ENCODE measurements at regions not wholly inside any gene's neighbourhood (a gene's known extent, or its start where the extent isn't known, plus 50 kb on each side); places are given as distances from the start of the nearest gene placed in this dataset.
"Not testable (repeated sequence)": the region's sequence is repeated elsewhere in the genome, so short reads cannot be mapped to it uniquely, and the experiment has no call there.

- Histone ChIP-seq H3K4me1 (ENCODE audit: control insufficient read depth in 5 of 5, insufficient read depth in 5 of 5, low read length in 5 of 5) (no peaks in the 10 kb centered on the region), H3K36me3 (ENCODE audit: control insufficient read depth in 5 of 5, insufficient read depth in 5 of 5, low read length in 5 of 5) (no peaks in the 10 kb centered on the region), H3K9ac (ENCODE audit: low read length in 5 of 5) (no peak overlapping the region), H3K27ac (ENCODE audit: low read depth, low read length) (no peak overlapping the region), H3K9me3 (ENCODE audit: control insufficient read depth in 5 of 5, low read length in 5 of 5) (peaks cover 0 to 20% (median 11%) of the 10 kb centered on the region in 5 donors), H3K27me3 (ENCODE audit: control insufficient read depth in 5 of 5, insufficient read depth in 4 of 5, low read length in 5 of 5) (no peaks in the 10 kb centered on the region), H3K4me3 (ENCODE audit: low read depth in 1 of 5, low read length in 5 of 5) (no peak overlapping the region)
These were observed 286.2 kb upstream of the EXOC2 start for GRCh38 chr6:978937-979685.

- H3K36me3 ChIP-seq (ENCODE audit: control insufficient read depth in 5 of 5, insufficient read depth in 5 of 5, low read length in 5 of 5); H3K4me1 ChIP-seq (ENCODE audit: control insufficient read depth in 5 of 5, insufficient read depth in 5 of 5, low read length in 5 of 5); H3K27me3 ChIP-seq (ENCODE audit: control insufficient read depth in 5 of 5, insufficient read depth in 4 of 5, low read length in 5 of 5); H3K9ac ChIP-seq (ENCODE audit: low read length in 5 of 5); H3K4me3 ChIP-seq (ENCODE audit: low read depth in 1 of 5, low read length in 5 of 5); H3K27ac ChIP-seq (ENCODE audit: low read depth, low read length): not testable (repeated sequence)
- peaks cover 0 to 18% (median 11%) of the 10 kb centered on the region in 5 donors for H3K9me3 ChIP-seq (ENCODE audit: control insufficient read depth in 5 of 5, low read length in 5 of 5)
These were observed 284.3 kb upstream of the EXOC2 start for GRCh38 chr6:977226-977625.

GRCh38 chr6:971981-972640 is 279.2 kb upstream of the EXOC2 start:
- no peak overlapping the region for H3K27ac ChIP-seq (ENCODE audit: low read depth, low read length)
- H3K9me3 ChIP-seq (ENCODE audit: control insufficient read depth in 5 of 5, low read length in 5 of 5) = peaks cover 0 to 12% (median 11%) of the 10 kb centered on the region in 5 donors

DNA sequence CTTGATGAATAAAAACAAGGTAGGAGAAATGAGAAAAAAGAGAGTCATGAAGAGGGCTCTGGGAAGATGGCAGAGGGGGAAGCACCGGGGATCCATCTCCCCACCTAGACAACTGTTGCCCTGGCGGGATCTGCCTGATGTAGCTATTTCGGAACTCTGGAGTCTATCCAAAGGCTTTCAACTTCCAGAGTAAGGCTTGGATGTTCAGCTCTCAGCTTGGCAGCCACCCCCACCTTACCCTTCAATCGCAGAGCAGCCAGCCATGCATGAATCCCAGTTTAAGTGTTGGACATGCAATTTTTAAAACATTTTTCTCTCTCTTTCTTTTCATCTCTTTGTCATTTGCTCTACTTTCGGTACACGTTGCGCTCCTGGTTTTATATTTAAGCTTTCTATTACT is 275.9 kb upstream of the EXOC2 start:
- Histone ChIP-seq H3K4me1 (ENCODE audit: control insufficient read depth in 5 of 5, insufficient read depth in 5 of 5, low read length in 5 of 5) (no peaks in the 10 kb centered on the region), H3K27ac (ENCODE audit: low read depth, low read length) (no peak overlapping the region), H3K9ac (ENCODE audit: low read length in 5 of 5) (no peak overlapping the region), H3K36me3 (ENCODE audit: control insufficient read depth in 5 of 5, insufficient read depth in 5 of 5, low read length in 5 of 5) (no peaks in the 10 kb centered on the region), H3K27me3 (ENCODE audit: control insufficient read depth in 5 of 5, insufficient read depth in 4 of 5, low read length in 5 of 5) (peaks cover 0 to 4% (median 0%) of the 10 kb centered on the region in 5 donors), H3K9me3 (ENCODE audit: control insufficient read depth in 5 of 5, low read length in 5 of 5) (no peaks in the 10 kb centered on the region), H3K4me3 (ENCODE audit: low read depth in 1 of 5, low read length in 5 of 5) (no peak overlapping the region)

More at GRCh38 chr6:971981-972640, 279.2 kb upstream of the EXOC2 start:
- Histone ChIP-seq H3K9ac (ENCODE audit: low read length in 5 of 5) (no peak overlapping the region), H3K4me1 (ENCODE audit: control insufficient read depth in 5 of 5, insufficient read depth in 5 of 5, low read length in 5 of 5) (no peaks in the 10 kb centered on the region), H3K27me3 (ENCODE audit: control insufficient read depth in 5 of 5, insufficient read depth in 4 of 5, low read length in 5 of 5) (peaks cover 0 to 4% (median 0%) of the 10 kb centered on the region in 5 donors), H3K36me3 (ENCODE audit: control insufficient read depth in 5 of 5, insufficient read depth in 5 of 5, low read length in 5 of 5) (no peaks in the 10 kb centered on the region), H3K4me3 (ENCODE audit: low read depth in 1 of 5, low read length in 5 of 5) (no peak overlapping the region)

DNA sequence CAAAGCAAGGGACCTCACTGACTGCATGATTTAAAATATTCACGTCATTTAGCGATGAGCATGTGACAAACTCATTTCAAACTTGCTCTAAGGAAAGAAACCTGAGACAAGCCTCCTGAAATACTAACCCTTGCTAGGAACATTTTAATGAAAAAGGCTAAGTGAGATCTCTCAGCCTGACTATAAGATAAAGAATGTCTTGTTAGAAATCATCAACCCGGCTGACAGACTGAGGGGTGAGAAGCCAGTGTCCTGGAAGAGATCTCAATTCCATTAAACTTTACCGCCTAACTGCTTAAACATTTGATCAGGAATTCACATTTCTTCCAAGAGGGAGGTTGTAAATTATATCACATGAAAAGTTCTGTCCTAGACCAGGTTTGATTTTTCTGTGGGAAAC is 274.8 kb upstream of the EXOC2 start:
- H3K9me3 ChIP-seq (ENCODE audit: control insufficient read depth in 5 of 5, low read length in 5 of 5) = no peaks in the 10 kb centered on the region
- peaks cover 0 to 4% (median 0%) of the 10 kb centered on the region in 5 donors for H3K27me3 ChIP-seq (ENCODE audit: control insufficient read depth in 5 of 5, insufficient read depth in 4 of 5, low read length in 5 of 5)
- no peak overlapping the region for H3K9ac ChIP-seq (ENCODE audit: low read length in 5 of 5)
- H3K4me1 ChIP-seq (ENCODE audit: control insufficient read depth in 5 of 5, insufficient read depth in 5 of 5, low read length in 5 of 5) = no peaks in the 10 kb centered on the region
- no peak overlapping the region for H3K27ac ChIP-seq (ENCODE audit: low read depth, low read length)
- no peak overlapping the region for H3K4me3 ChIP-seq (ENCODE audit: low read depth in 1 of 5, low read length in 5 of 5)
- no peaks in the 10 kb centered on the region for H3K36me3 ChIP-seq (ENCODE audit: control insufficient read depth in 5 of 5, insufficient read depth in 5 of 5, low read length in 5 of 5)

DNA sequence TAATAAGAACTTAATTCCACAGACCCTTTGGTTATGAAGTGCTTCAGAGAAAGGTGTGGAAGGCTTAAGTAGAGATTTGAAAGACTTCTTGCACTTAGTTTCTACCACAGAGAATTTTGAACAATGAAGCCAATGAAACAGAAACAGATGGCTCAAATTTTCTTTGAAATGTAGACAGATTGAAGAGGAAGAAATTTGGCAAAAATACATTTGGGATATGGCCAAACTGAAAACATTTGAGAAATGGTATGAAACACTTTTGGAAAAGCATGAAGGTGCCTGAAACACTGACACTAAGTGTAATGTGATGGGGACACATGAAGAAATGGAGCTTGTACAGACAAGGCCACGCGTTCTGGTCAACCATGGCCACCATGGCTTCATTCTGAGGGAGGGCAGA is 272.4 kb upstream of the EXOC2 start:
- Histone ChIP-seq H3K36me3 (ENCODE audit: control insufficient read depth in 5 of 5, insufficient read depth in 5 of 5, low read length in 5 of 5) (no peaks in the 10 kb centered on the region), H3K4me3 (ENCODE audit: low read depth in 1 of 5, low read length in 5 of 5) (no peak overlapping the region), H3K9ac (ENCODE audit: low read length in 5 of 5) (no peak overlapping the region), H3K9me3 (ENCODE audit: control insufficient read depth in 5 of 5, low read length in 5 of 5) (no peaks in the 10 kb centered on the region), H3K4me1 (ENCODE audit: control insufficient read depth in 5 of 5, insufficient read depth in 5 of 5, low read length in 5 of 5) (no peaks in the 10 kb centered on the region), H3K27me3 (ENCODE audit: control insufficient read depth in 5 of 5, insufficient read depth in 4 of 5, low read length in 5 of 5) (peaks cover 0 to 2% (median 0%) of the 10 kb centered on the region in 5 donors), H3K27ac (ENCODE audit: low read depth, low read length) (no peak overlapping the region)

GRCh38 chr6:963456-963855 is 270.5 kb upstream of the EXOC2 start:
- Histone ChIP-seq H3K9ac (ENCODE audit: low read length in 5 of 5) (no peak overlapping the region), H3K27me3 (ENCODE audit: control insufficient read depth in 5 of 5, insufficient read depth in 4 of 5, low read length in 5 of 5) (no peaks in the 10 kb centered on the region), H3K4me1 (ENCODE audit: control insufficient read depth in 5 of 5, insufficient read depth in 5 of 5, low read length in 5 of 5) (no peaks in the 10 kb centered on the region), H3K27ac (ENCODE audit: low read depth, low read length) (no peak overlapping the region), H3K9me3 (ENCODE audit: control insufficient read depth in 5 of 5, low read length in 5 of 5) (no peaks in the 10 kb centered on the region), H3K36me3 (ENCODE audit: control insufficient read depth in 5 of 5, insufficient read depth in 5 of 5, low read length in 5 of 5) (no peaks in the 10 kb centered on the region), H3K4me3 (ENCODE audit: low read depth in 1 of 5, low read length in 5 of 5) (no peak overlapping the region)

DNA sequence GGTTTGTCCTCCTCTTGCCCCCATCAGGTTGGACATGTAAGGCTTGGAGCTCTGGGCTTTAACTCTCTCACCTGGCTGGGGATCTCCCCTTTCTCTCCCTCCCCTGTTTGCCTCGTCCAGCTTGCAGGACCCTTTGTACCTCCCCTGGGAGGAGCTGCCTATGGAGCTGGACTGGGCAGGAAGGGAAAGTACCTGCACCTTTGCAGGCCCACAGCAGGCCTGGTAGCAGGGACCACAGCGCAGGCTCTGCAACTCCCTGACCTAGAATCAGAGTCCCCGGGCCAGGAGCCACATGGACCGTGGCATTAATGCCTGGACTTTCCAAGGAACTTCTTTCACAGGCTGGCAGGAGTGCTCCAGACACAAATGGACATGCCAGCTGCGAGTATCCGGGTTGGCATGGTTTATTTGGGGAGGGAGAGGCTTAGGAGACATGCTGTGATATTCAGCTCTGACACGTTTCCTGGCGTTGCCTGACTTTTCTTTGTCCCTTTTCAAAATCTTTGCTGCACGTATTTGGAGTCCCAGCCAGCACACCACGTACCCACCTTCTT is 268.5 kb upstream of the EXOC2 start:
- no peak overlapping the region for H3K9ac ChIP-seq (ENCODE audit: low read length in 5 of 5)
- H3K4me3 ChIP-seq (ENCODE audit: low read depth in 1 of 5, low read length in 5 of 5) = no peak overlapping the region
- no peak overlapping the region for H3K27ac ChIP-seq (ENCODE audit: low read depth, low read length)

GRCh38 chr6:960356-960755 is 267.4 kb upstream of the EXOC2 start:
- no peaks in the 10 kb centered on the region for H3K36me3 ChIP-seq (ENCODE audit: control insufficient read depth in 5 of 5, insufficient read depth in 5 of 5, low read length in 5 of 5)
- H3K4me1 ChIP-seq (ENCODE audit: control insufficient read depth in 5 of 5, insufficient read depth in 5 of 5, low read length in 5 of 5) = no peaks in the 10 kb centered on the region
- no peak overlapping the region for H3K27ac ChIP-seq (ENCODE audit: low read depth, low read length)
- no peaks in the 10 kb centered on the region for H3K9me3 ChIP-seq (ENCODE audit: control insufficient read depth in 5 of 5, low read length in 5 of 5)
- no peak overlapping the region for H3K9ac ChIP-seq (ENCODE audit: low read length in 5 of 5)
- peaks cover 0 to 3% (median 0%) of the 10 kb centered on the region in 5 donors for H3K27me3 ChIP-seq (ENCODE audit: control insufficient read depth in 5 of 5, insufficient read depth in 4 of 5, low read length in 5 of 5)
- no peak overlapping the region for H3K4me3 ChIP-seq (ENCODE audit: low read depth in 1 of 5, low read length in 5 of 5)

More for the DNA sequence above, 268.5 kb upstream of the EXOC2 start:
- Histone ChIP-seq H3K27me3 (ENCODE audit: control insufficient read depth in 5 of 5, insufficient read depth in 4 of 5, low read length in 5 of 5) (peaks cover 0 to 2% (median 0%) of the 10 kb centered on the region in 5 donors), H3K4me1 (ENCODE audit: control insufficient read depth in 5 of 5, insufficient read depth in 5 of 5, low read length in 5 of 5) (no peaks in the 10 kb centered on the region), H3K9me3 (ENCODE audit: control insufficient read depth in 5 of 5, low read length in 5 of 5) (no peaks in the 10 kb centered on the region), H3K36me3 (ENCODE audit: control insufficient read depth in 5 of 5, insufficient read depth in 5 of 5, low read length in 5 of 5) (no peaks in the 10 kb centered on the region)

GRCh38 chr6:958488-958887 is 265.5 kb upstream of the EXOC2 start:
- Histone ChIP-seq H3K9ac (ENCODE audit: low read length in 5 of 5) (no peak overlapping the region), H3K4me1 (ENCODE audit: control insufficient read depth in 5 of 5, insufficient read depth in 5 of 5, low read length in 5 of 5) (no peaks in the 10 kb centered on the region), H3K27ac (ENCODE audit: low read depth, low read length) (no peak overlapping the region), H3K27me3 (ENCODE audit: control insufficient read depth in 5 of 5, insufficient read depth in 4 of 5, low read length in 5 of 5) (peaks cover 0 to 7% (median 2%) of the 10 kb centered on the region in 5 donors), H3K4me3 (ENCODE audit: low read depth in 1 of 5, low read length in 5 of 5) (no peak overlapping the region), H3K36me3 (ENCODE audit: control insufficient read depth in 5 of 5, insufficient read depth in 5 of 5, low read length in 5 of 5) (no peaks in the 10 kb centered on the region), H3K9me3 (ENCODE audit: control insufficient read depth in 5 of 5, low read length in 5 of 5) (no peaks in the 10 kb centered on the region)
